OCI-LY1 (cell line): ENCODE measurements at regions not wholly inside any gene's neighbourhood (a gene's known extent, or its start where the extent isn't known, plus 50 kb on each side); places are given as distances from the start of the nearest gene placed in this dataset.

Source experiments
- H2AFZ ChIP-seq: fragments of 200-600 bp; sonication (generic), shearing (Covaris generic); 2 replicates; pipeline ENCODE4 v1.6.0; 2014; ENCODE audit warnings: antibody characterized with exemption, mild to moderate bottlenecking, low read length
- H3F3A ChIP-seq: fragments of 200-600 bp; sonication (generic), shearing (Covaris generic); 2 replicates; pipeline ENCODE4 v1.6.0; 2014; ENCODE audit warnings: mild to moderate bottlenecking, antibody characterized with exemption, low read length, moderate library complexity; ENCODE audit not compliant: insufficient read depth
- H3K27ac ChIP-seq: fragments of 200-600 bp; sonication (generic); 2 replicates; pipeline ENCODE4 v1.5.1; 2014; ENCODE audit warnings: low read length, mixed run types, mild to moderate bottlenecking, low read depth; ENCODE audit not compliant: poor library complexity, severe bottlenecking
- H3K27me3 ChIP-seq: fragments of 200-600 bp; sonication (generic); 2 replicates; pipeline ENCODE4 v1.6.0; 2014; ENCODE audit warnings: antibody characterized with exemption, mild to moderate bottlenecking, low read length, moderate library complexity; ENCODE audit not compliant: insufficient read depth
- H3K36me3 ChIP-seq: fragments of 200-600 bp; sonication (generic); 2 replicates; pipeline ENCODE4 v1.6.1; 2014; ENCODE audit warnings: mild to moderate bottlenecking, antibody characterized with exemption, low read length, moderate library complexity, mixed read lengths; ENCODE audit not compliant: insufficient read depth
- H3K4me1 ChIP-seq: fragments of 200-600 bp; sonication (generic); 2 replicates; pipeline ENCODE4 v1.5.1; 2014; ENCODE audit warnings: mild to moderate bottlenecking, low read length, moderate library complexity; ENCODE audit not compliant: insufficient read depth, severe bottlenecking
- H3K4me2 ChIP-seq: fragments of 200-600 bp; sonication (generic), shearing (Covaris generic); 2 replicates; pipeline ENCODE4 v1.6.1; 2014; ENCODE audit warnings: low read length
- H3K4me3 ChIP-seq: fragments of 200-600 bp; sonication (generic); 2 replicates; pipeline ENCODE4 v1.5.1; 2014; ENCODE audit warnings: low read length, low read depth, mild to moderate bottlenecking, mixed read lengths; ENCODE audit not compliant: poor library complexity, severe bottlenecking
- H3K79me2 ChIP-seq: fragments of 200-600 bp; shearing (Covaris generic); 2 replicates; pipeline ENCODE4 v1.6.1; 2016; ENCODE audit warnings: mixed run types, low read length, mixed read lengths; ENCODE audit not compliant: insufficient read depth
- H3K9ac ChIP-seq: fragments of 200-600 bp; sonication (generic), shearing (Covaris generic); 2 replicates; pipeline ENCODE4 v1.6.1; 2014; ENCODE audit warnings: mild to moderate bottlenecking, low read length, mixed read lengths
- H3K9me2 ChIP-seq: fragments of 200-600 bp; sonication (generic), shearing (Covaris generic); 2 replicates; pipeline ENCODE4 v1.6.1; 2014; ENCODE audit warnings: low read depth, mild to moderate bottlenecking, low read length, mixed read lengths
- H3K9me3 ChIP-seq: fragments of 200-600 bp; shearing (Covaris generic); 2 replicates; pipeline ENCODE4 v1.6.1; 2014; ENCODE audit warnings: low read length, mixed read lengths
- H4K20me1 ChIP-seq: fragments of 200-600 bp; sonication (generic), shearing (Covaris generic); 2 replicates; pipeline ENCODE4 v1.6.0; 2016; ENCODE audit warnings: mild to moderate bottlenecking, low read length; ENCODE audit not compliant: insufficient read depth
- CTCF ChIP-seq: fragments of 200-600 bp; sonication (generic), shearing (Covaris generic); IDR thresholded peaks from 2 replicates; pipeline ENCODE4 v1.5.1; 2017; ENCODE audit warnings: mild to moderate bottlenecking, antibody characterized with exemption, low read length, moderate library complexity, mixed read lengths
- EZH2 ChIP-seq: fragments of 200-600 bp; sonication (generic), shearing (Covaris generic); IDR thresholded peaks from 2 replicates; pipeline ENCODE4 v1.8.0; 2017; ENCODE audit warnings: borderline replicate concordance, mixed run types, mild to moderate bottlenecking, antibody characterized with exemption, low read length, moderate library complexity, mixed read lengths

- Histone ChIP-seq H3K9me2 (no peaks in the 10 kb centered on the region), H3K27ac (no peak overlapping the region), H3K27me3 (no peaks in the 10 kb centered on the region), H3K4me3 (no peak overlapping the region), H3K36me3 (no peaks in the 10 kb centered on the region), H4K20me1 (no peaks in the 10 kb centered on the region), H3K9ac (no peak overlapping the region), H3F3A (no peaks in the 10 kb centered on the region), H3K4me1 (no peaks in the 10 kb centered on the region), H3K4me2 (no peak overlapping the region), H3K79me2 (no peaks in the 10 kb centered on the region), H2AFZ (no peak overlapping the region), H3K9me3 (no peaks in the 10 kb centered on the region)
- TF ChIP-seq EZH2: no peak
- TF ChIP-seq CTCF: no peak
Measured at GRCh38 chr5:61748651-61749050, 416.6 kb downstream of the ZSWIM6 start.

GRCh38 chr5:61752588-61752987 lies 420.5 kb downstream of the ZSWIM6 start:
- Histone ChIP-seq H3K4me3 (no peak overlapping the region), H2AFZ (no peak overlapping the region), H3K36me3 (no peaks in the 10 kb centered on the region), H3K4me2 (no peak overlapping the region), H3F3A (no peaks in the 10 kb centered on the region), H3K4me1 (no peaks in the 10 kb centered on the region), H3K9me2 (no peaks in the 10 kb centered on the region), H3K9ac (no peak overlapping the region), H3K79me2 (no peaks in the 10 kb centered on the region), H3K27me3 (no peaks in the 10 kb centered on the region), H4K20me1 (no peaks in the 10 kb centered on the region), H3K9me3 (no peaks in the 10 kb centered on the region), H3K27ac (no peak overlapping the region)
- TF ChIP-seq EZH2 (no peak), CTCF (no peak)

- no peak overlapping the region for H2AFZ ChIP-seq
- H3K9ac ChIP-seq: no peak overlapping the region
- H3K27me3 ChIP-seq: no peaks in the 10 kb centered on the region
- no peaks in the 10 kb centered on the region for H3K9me2 ChIP-seq
- H4K20me1 ChIP-seq: no peaks in the 10 kb centered on the region
- TF ChIP-seq CTCF: no peak
- no peaks in the 10 kb centered on the region for H3K36me3 ChIP-seq
- no peaks in the 10 kb centered on the region for H3F3A ChIP-seq
- no peak overlapping the region for H3K27ac ChIP-seq
- H3K9me3 ChIP-seq: no peaks in the 10 kb centered on the region
- no peak overlapping the region for H3K4me3 ChIP-seq
- H3K4me2 ChIP-seq: no peak overlapping the region
- H3K79me2 ChIP-seq: no peaks in the 10 kb centered on the region
- H3K4me1 ChIP-seq: no peaks in the 10 kb centered on the region
Measured at GRCh38 chr5:61754792-61755191, 422.7 kb downstream of the ZSWIM6 start.
